Keratinocyte (primary cell): ENCODE measurements at regions not wholly inside any gene's neighbourhood (a gene's known extent, or its start where the extent isn't known, plus 50 kb on each side); places are given as distances from the start of the nearest gene placed in this dataset.

ENCODE experiments used
- DNase-seq: peaks from one replicate; pipeline ENCODE4 v3.0.0-alpha.2; 2011; ENCODE audit warnings: low read depth, missing footprints, low spot score
- FAIRE-seq: peaks from 2 replicates; lab custom pipeline; 2011; peaks lifted over from hg19 to GRCh38; lab: Jason Lieb, UNC
- H2AFZ ChIP-seq: 2 replicates; pipeline ENCODE4 v1.6.0; 2012; ENCODE audit warnings: low read length, control low read depth, inconsistent platforms; ENCODE audit not compliant: control insufficient read depth
- H3K27ac ChIP-seq: 2 replicates; pipeline ENCODE4 v1.5.1; 2011; ENCODE audit warnings: low read length; ENCODE audit not compliant: control insufficient read depth, insufficient read depth
- H3K27me3 ChIP-seq: 3 replicates; pipeline ENCODE4 v1.6.0; 2011; ENCODE audit warnings: low read length; ENCODE audit not compliant: control insufficient read depth, insufficient read depth; ENCODE audit errors: extremely low read depth
- H3K36me3 ChIP-seq, 2 experiments: 2 replicates in 1 of 2; 3 replicates in 1 of 2; pipeline ENCODE4 v1.5.1; 2011; ENCODE audit warnings: low read length in 2 of 2, mild to moderate bottlenecking in 1 of 2; ENCODE audit not compliant: control insufficient read depth in 2 of 2, insufficient read depth in 2 of 2; ENCODE audit errors: extremely low read depth in 1 of 2
- H3K4me1 ChIP-seq: 3 replicates; pipeline ENCODE4 v1.5.1; 2011; ENCODE audit warnings: low read length; ENCODE audit not compliant: control insufficient read depth, insufficient read depth; ENCODE audit errors: extremely low read depth
- H3K4me2 ChIP-seq: 3 replicates; pipeline ENCODE4 v1.6.0; 2011; ENCODE audit warnings: low read depth, low read length; ENCODE audit not compliant: control insufficient read depth, insufficient read depth; ENCODE audit errors: extremely low read depth
- H3K4me3 ChIP-seq, 3 experiments: fragments of 200-600 bp in 1 of 3; sonication (generic) in 1 of 3; 2 replicates in 2 of 3; 3 replicates in 1 of 3; pipeline ENCODE4 v1.5.1; 2011 to 2016; ENCODE audit warnings: low read length in 3 of 3, mild to moderate bottlenecking in 3 of 3, control low read depth in 2 of 3, inconsistent platforms in 1 of 3, low read depth in 1 of 3, mixed read lengths in 1 of 3, mixed run types in 1 of 3, moderate library complexity in 1 of 3; ENCODE audit not compliant: control insufficient read depth in 2 of 3, insufficient read depth in 2 of 3; ENCODE audit errors: extremely low read depth in 1 of 3
- H3K79me2 ChIP-seq: 2 replicates; pipeline ENCODE4 v1.6.0; 2012; ENCODE audit warnings: low read length; ENCODE audit not compliant: control insufficient read depth, insufficient read depth
- H3K9ac ChIP-seq: 3 replicates; pipeline ENCODE4 v1.6.0; 2011; ENCODE audit warnings: low read length; ENCODE audit not compliant: control insufficient read depth, insufficient read depth; ENCODE audit errors: extremely low read depth
- H3K9me1 ChIP-seq: 3 replicates; pipeline ENCODE4 v1.6.0; 2011; ENCODE audit warnings: low read length; ENCODE audit not compliant: control insufficient read depth, insufficient read depth; ENCODE audit errors: extremely low read depth
- H3K9me3 ChIP-seq: 2 replicates; pipeline ENCODE4 v1.5.1; 2012; ENCODE audit warnings: low read depth, low read length; ENCODE audit not compliant: control insufficient read depth
- H4K20me1 ChIP-seq: 3 replicates; pipeline ENCODE4 v1.6.0; 2011; ENCODE audit warnings: low read length; ENCODE audit not compliant: control insufficient read depth, insufficient read depth; ENCODE audit errors: extremely low read depth
- CTCF ChIP-seq, 3 experiments: IDR thresholded peaks in 1 of 3; conservative IDR thresholded peaks in 1 of 3; optimal IDR thresholded peaks in 1 of 3; 2 replicates in 2 of 3; 3 replicates in 1 of 3; pipeline versions ENCODE3 to v1.5.1; 2011; ENCODE audit warnings: low read length in 3 of 3, mild to moderate bottlenecking in 3 of 3, moderate library complexity in 2 of 3, control low read depth in 1 of 3, inconsistent platforms in 1 of 3; ENCODE audit not compliant: insufficient read depth in 2 of 3; ENCODE audit errors: extremely low read depth in 1 of 3
- EZH2 ChIP-seq: IDR thresholded peaks from one replicate; pipeline ENCODE4 v1.6.1; 2012; ENCODE audit warnings: inconsistent platforms, mild to moderate bottlenecking, low read length, moderate library complexity
- dilution Hi-C: fragments of 300-500 bp; cut with MboI; formaldehyde crosslinking; loops from one replicate; pipeline ENCODE4 v1.7.0; 2020; ENCODE audit warnings: low sequenced_read_pairs; ENCODE audit not compliant: extremely low pct_ligation_motif_present

- dilution Hi-C loops = no loop called here
- H3K79me2 ChIP-seq = no peaks in the 10 kb centered on the region
- no peaks in the 10 kb centered on the region for H3K4me1 ChIP-seq
- H4K20me1 ChIP-seq = no peaks in the 10 kb centered on the region
- H3K9me3 ChIP-seq = no peaks in the 10 kb centered on the region
- H3K27me3 ChIP-seq = no peaks in the 10 kb centered on the region
- no peak overlapping the region for H3K4me3 ChIP-seq
- no peaks in the 10 kb centered on the region for H3K9me1 ChIP-seq
- H3K27ac ChIP-seq = no peak overlapping the region
- TF ChIP-seq EZH2 = no peak
- no peak for TF ChIP-seq CTCF (optimal IDR thresholded peaks at IDR 0.05 in 1 of 3, IDR thresholded peaks at IDR 0.05 in 1 of 3, conservative IDR thresholded peaks at IDR 0.05 in 1 of 3; ENCODE audit: extremely low read depth in 1 of 3, insufficient read depth in 2 of 3, low read length in 3 of 3)
- no peak overlapping the region for H3K4me2 ChIP-seq
- DNase-seq (no peak), FAIRE-seq (no peak)
- H2AFZ ChIP-seq = no peak overlapping the region
- no peak overlapping the region for H3K9ac ChIP-seq
- no peaks in the 10 kb centered on the region for H3K36me3 ChIP-seq
These were observed 296.4 kb upstream of the DLGAP1 start for GRCh38 chr18:4751523-4751922.

GRCh38 chr18:4750393-4751346, 295.6 kb upstream of the DLGAP1 start:
- H3K9ac ChIP-seq = no peak overlapping the region
- H3K79me2 ChIP-seq = no peaks in the 10 kb centered on the region
- no peaks in the 10 kb centered on the region for H3K27me3 ChIP-seq
- H4K20me1 ChIP-seq = no peaks in the 10 kb centered on the region
- H3K4me2 ChIP-seq = no peak overlapping the region
- no peak overlapping the region for H3K27ac ChIP-seq
- no peaks in the 10 kb centered on the region for H3K36me3 ChIP-seq
- H3K4me1 ChIP-seq = no peaks in the 10 kb centered on the region
- H3K4me3 ChIP-seq = no peak overlapping the region
- H3K9me3 ChIP-seq = no peaks in the 10 kb centered on the region
- H3K9me1 ChIP-seq = no peaks in the 10 kb centered on the region
- DNase-seq (no peak), FAIRE-seq (no peak)
- dilution Hi-C loops = no loop called here
- TF ChIP-seq CTCF (optimal IDR thresholded peaks at IDR 0.05 in 1 of 3, IDR thresholded peaks at IDR 0.05 in 1 of 3, conservative IDR thresholded peaks at IDR 0.05 in 1 of 3; ENCODE audit: extremely low read depth in 1 of 3, insufficient read depth in 2 of 3, low read length in 3 of 3) = no peak
- TF ChIP-seq EZH2 = no peak
- H2AFZ ChIP-seq = no peak overlapping the region
